ENCODE measurements at regions not wholly inside any gene's neighbourhood (a gene's known extent, or its start where the extent isn't known, plus 50 kb on each side); places are given as distances from the start of the nearest gene placed in this dataset.

DNA sequence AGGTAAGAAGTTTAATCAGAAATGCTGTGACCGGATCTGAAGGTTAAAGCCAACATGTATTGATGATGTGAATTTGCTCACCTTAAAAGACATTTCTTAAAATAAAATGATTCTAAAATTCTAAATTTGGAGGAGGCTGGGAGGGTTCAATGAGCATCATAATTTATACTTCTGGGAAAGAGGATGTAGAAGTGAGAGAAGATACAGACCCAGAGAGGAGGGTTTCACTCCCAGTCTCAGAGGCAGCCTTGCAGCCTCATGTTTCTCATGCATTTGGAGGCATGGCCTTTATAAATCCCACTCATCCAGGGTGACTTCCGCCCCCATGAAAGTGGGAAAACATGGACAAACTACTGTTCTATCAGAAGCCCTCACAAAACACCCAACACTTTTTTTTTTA, 305.6 kb upstream of the PITRM1 start:
- TF ChIP-seq POLR2AphosphoS5 (IDR thresholded peaks at IDR 0.05; ENCODE audit: low read depth, low read length), result no peak
- no peak for TF ChIP-seq SIN3A (IDR thresholded peaks at IDR 0.05; ENCODE audit: borderline replicate concordance, insufficient read depth, low read length)
- TF ChIP-seq, protein P1, sequence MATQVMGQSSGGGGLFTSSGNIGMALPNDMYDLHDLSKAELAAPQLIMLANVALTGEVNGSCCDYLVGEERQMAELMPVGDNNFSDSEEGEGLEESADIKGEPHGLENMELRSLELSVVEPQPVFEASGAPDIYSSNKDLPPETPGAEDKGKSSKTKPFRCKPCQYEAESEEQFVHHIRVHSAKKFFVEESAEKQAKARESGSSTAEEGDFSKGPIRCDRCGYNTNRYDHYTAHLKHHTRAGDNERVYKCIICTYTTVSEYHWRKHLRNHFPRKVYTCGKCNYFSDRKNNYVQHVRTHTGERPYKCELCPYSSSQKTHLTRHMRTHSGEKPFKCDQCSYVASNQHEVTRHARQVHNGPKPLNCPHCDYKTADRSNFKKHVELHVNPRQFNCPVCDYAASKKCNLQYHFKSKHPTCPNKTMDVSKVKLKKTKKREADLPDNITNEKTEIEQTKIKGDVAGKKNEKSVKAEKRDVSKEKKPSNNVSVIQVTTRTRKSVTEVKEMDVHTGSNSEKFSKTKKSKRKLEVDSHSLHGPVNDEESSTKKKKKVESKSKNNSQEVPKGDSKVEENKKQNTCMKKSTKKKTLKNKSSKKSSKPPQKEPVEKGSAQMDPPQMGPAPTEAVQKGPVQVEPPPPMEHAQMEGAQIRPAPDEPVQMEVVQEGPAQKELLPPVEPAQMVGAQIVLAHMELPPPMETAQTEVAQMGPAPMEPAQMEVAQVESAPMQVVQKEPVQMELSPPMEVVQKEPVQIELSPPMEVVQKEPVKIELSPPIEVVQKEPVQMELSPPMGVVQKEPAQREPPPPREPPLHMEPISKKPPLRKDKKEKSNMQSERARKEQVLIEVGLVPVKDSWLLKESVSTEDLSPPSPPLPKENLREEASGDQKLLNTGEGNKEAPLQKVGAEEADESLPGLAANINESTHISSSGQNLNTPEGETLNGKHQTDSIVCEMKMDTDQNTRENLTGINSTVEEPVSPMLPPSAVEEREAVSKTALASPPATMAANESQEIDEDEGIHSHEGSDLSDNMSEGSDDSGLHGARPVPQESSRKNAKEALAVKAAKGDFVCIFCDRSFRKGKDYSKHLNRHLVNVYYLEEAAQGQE (IDR thresholded peaks at IDR 0.05; ENCODE audit: insufficient read depth in 1 of 2, low read depth in 2 of 2, low read length in 2 of 2), result no peak
